Fibroblast of skin of abdomen (primary cell): ENCODE measurements at regions not wholly inside any gene's neighbourhood (a gene's known extent, or its start where the extent isn't known, plus 50 kb on each side); places are given as distances from the start of the nearest gene placed in this dataset.

ENCODE experiments used
- DNase-seq: peaks from one replicate; pipeline ENCODE4 v3.0.0-alpha.2; 2013

DNA sequence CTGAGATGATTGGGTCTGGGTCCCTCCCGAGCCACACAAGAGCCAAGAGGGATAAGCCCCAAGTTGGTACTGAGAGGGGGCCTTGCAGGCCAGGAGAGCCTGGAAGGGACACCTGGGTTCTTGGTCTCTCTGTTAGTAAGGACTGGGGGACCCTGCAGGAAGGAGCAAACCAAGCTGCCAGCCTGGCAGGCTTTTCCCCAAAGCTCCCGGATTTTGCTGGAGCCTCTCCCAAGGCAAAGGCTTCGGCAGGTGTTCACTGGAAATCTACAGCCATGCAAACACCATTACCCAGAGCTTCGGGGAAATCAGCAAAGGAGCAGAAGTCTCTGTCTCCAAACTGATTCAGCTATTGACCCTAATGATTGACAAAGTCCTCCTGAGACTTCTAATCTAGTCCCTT lies 527.9 kb downstream of the BUD13 start:
- DNase-seq: no peak

- no peak for DNase-seq
Observed at GRCh38 chr11:116244439-116244838, 528.3 kb downstream of the BUD13 start.

GRCh38 chr11:116243991-116244390 lies 528.8 kb downstream of the BUD13 start:
- DNase-seq: no peak

- DNase-seq: no peak
Observed at GRCh38 chr11:116242006-116242405, 530.8 kb downstream of the BUD13 start.

GRCh38 chr11:116240710-116241109 lies 532.1 kb downstream of the BUD13 start:
- DNase-seq: peak; percentile 40

DNA sequence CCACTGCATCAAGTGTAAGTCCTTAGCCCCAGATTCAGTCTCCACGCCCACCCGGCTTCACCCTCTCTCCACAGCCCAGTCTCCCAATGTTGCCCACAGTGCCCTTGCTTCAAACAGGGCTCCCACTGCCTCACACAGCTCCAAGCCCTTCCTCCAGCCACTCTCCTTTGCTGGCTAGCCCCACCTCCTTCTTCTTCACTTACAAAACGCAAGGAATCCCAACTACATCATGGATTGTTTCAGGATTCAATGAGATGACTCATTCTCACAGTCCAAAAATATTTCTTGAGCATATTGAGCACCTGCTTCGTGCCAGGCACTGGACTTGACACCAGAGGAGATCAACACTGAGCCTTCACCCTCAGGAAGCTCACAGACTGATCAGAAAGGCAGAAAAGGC lies 533.5 kb downstream of the BUD13 start:
- DNase-seq: no peak

GRCh38 chr11:116234989-116235568 lies 537.7 kb downstream of the BUD13 start:
- DNase-seq: no peak

GRCh38 chr11:116233561-116233960 lies 539.2 kb downstream of the BUD13 start:
- DNase-seq: no peak

DNA sequence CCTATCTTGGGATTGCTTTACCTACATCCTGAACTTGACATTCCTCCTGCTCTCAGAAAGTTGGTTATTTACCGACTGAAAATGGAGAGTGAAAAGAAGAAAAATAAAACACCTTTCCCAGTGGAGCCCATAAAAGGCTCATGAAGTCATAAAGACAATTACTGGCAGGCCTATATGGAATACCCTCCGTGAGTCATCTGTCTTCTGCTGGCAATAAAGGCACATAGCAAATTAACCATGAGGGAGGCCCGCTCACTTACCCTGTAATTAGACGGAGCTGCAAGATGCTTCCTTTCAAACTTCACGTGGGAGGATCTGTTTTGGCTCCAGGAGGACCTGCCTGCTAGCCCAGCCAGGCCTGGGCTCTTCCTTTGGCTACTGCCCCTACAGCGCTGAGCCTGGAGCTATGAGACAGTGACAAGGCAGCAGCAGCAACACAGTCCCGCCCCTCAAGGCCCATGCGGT lies 540.4 kb downstream of the BUD13 start:
- DNase-seq: peak; percentile 30

- DNase-seq: no peak
Observed at GRCh38 chr11:116231543-116231942, 541.2 kb downstream of the BUD13 start.

DNA sequence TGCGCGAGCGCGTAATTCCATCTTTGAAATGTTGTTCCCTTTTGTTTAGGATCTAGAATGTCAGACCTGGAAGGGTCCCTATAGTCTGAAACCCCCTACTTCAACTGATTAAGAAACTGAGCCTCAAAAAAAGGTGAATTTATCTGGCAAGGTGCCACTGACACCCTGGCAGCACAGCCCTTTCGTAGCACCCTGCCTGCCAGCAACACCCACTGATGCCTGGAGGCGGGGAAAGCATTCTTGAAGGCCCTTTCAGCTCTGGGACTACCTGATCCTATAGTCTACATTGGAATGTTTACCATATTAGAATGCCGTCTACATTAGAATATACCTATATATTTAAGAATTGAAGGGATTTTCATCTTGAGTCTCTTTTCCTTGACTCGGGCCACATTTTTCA lies 542.3 kb downstream of the BUD13 start:
- no peak for DNase-seq

- no peak for DNase-seq
Observed at GRCh38 chr11:116229236-116229970, 543.4 kb downstream of the BUD13 start.

GRCh38 chr11:116226731-116227130 lies 546.1 kb downstream of the BUD13 start:
- DNase-seq: no peak

- peak; percentile 56 for DNase-seq
Observed at GRCh38 chr11:116225784-116226585, 546.8 kb downstream of the BUD13 start.

DNA sequence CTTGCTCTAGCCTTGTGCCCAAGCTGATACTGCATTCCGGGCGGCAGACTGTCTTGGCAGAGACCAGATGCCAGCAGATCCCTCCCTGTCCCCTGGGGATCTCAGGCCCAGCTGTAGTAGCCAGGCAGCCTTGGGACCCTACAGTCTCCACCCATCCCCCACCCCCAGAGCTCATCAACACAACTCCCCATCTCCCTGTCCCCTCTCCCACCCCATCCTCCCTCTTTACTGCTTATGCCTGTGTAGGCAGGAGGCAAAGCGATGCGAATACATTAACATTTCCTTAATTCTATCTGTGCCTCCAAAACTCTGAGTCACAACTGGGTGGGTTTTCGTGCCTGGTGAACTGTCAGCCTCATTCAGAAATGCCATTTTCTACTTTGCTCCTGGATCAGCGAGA lies 547.6 kb downstream of the BUD13 start:
- no peak for DNase-seq

GRCh38 chr11:116224889-116225200 lies 547.9 kb downstream of the BUD13 start:
- no peak for DNase-seq

DNA sequence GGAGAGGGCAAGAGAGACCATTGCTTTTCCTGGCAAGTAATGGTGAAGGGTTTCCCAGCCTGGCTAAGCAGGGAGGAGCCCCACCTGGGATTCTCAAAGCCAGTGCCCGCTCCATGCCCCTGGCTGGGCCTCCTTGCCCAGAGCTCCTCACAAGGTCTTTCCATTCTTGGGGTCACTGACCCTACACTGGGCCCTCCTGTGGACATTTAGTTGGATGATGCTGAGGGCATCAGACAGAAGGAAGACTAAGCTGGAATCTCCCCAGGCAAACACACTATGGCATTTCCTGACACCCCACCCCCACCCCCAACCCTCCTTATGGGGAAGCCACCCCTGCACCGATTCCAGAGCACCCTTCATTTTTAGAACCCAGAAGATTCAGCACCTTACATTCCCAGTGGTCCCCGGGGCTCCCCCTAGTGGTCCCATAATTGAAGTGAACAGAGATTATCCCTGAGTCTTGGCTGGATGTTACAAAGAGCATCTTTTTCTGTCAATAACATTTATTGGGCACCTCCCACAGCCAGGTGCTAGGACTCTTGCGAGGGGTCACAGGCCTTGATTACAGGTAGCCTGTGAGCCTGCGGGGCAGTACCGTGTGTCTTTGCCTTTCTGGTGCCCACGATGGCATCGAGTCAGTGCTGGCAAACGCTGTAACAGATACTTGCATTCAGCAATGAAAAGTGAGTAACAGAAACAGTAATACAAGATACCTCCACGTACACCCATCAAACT lies 548.5 kb downstream of the BUD13 start:
- DNase-seq: peak; percentile 18

- DNase-seq: no peak
Observed at GRCh38 chr11:116221351-116221750, 551.4 kb downstream of the BUD13 start.

DNA sequence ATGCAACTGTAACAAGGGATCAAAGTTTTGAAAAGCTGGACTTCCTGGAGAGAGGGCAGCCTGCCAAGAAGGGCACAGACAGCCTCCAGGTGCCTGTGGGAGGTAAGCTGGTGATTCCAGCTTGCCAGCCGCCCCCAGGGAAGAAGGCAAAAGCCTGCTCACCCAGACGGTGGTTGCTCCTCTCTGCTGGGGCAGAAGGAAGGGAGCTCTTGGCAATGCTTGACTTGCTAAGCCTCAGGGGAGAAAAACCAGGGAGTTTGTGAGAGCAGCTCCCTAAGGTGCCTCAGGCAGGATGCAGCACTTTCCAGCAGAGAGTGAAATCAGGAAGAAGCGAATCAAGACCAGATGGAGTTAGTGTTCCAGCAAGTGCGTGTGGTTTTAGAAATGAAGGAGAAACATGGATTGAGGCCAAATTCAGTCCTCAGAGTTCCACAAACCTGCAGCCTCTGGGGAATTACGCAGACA lies 553.6 kb downstream of the BUD13 start:
- peak; percentile 69 for DNase-seq

DNA sequence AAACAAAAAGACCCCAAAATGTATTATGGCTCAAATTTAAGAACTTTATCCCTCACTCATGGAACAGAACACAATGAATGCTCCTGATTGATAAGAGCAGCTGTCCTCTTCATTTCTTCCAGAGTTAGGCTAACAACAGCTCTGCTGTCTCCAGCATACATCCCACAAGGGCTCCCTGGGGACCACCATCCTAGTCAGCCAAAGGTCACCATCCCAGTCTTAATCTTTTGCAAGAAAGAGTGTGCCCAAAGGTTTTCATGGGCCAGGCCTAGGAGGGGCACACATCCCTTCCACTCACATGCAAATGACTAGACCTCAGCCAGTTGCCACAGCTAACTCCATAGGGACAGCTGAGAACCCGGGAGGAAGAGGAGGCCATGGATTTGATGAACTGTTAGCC lies 555.3 kb downstream of the BUD13 start:
- no peak for DNase-seq

- DNase-seq: peak; percentile 39
Observed at GRCh38 chr11:116217006-116217405, 555.8 kb downstream of the BUD13 start.

- no peak for DNase-seq
Observed at GRCh38 chr11:116215471-116216113, 557.2 kb downstream of the BUD13 start.
